HCT116 (cell line): ENCODE measurements at regions not wholly inside any gene's neighbourhood (a gene's known extent, or its start where the extent isn't known, plus 50 kb on each side); places are given as distances from the start of the nearest gene placed in this dataset.

Experiments used
- ATF3 ChIP-seq: IDR thresholded peaks from 2 replicates; pipeline ENCODE4 v1.6.1; 2012
- CEBPB ChIP-seq: IDR thresholded peaks from 2 replicates; pipeline ENCODE4 v1.6.1; 2012; ENCODE audit warnings: low read depth
- EZH2 ChIP-seq: fragments of 200-600 bp; sonication (generic); IDR thresholded peaks from 2 replicates; pipeline ENCODE4 v1.6.1; 2017; ENCODE audit warnings: antibody characterized with exemption, mixed run types
- POLR2A ChIP-seq: IDR thresholded peaks from 2 replicates; pipeline ENCODE4 v1.7.0; 2011; ENCODE audit warnings: borderline replicate concordance; ENCODE audit not compliant: insufficient read depth, insufficient read length; ENCODE audit errors: extremely low read depth
- REST ChIP-seq: IDR thresholded peaks from 2 replicates; pipeline ENCODE4 v1.6.1; 2012; ENCODE audit warnings: low read depth
- ZNF274 ChIP-seq: fragments of 200-500 bp; sonication (Bioruptor generic); IDR thresholded peaks from 2 replicates; pipeline ENCODE4 v1.6.1; 2014; ENCODE audit warnings: mild to moderate bottlenecking, low read depth, low read length, inconsistent platforms

DNA sequence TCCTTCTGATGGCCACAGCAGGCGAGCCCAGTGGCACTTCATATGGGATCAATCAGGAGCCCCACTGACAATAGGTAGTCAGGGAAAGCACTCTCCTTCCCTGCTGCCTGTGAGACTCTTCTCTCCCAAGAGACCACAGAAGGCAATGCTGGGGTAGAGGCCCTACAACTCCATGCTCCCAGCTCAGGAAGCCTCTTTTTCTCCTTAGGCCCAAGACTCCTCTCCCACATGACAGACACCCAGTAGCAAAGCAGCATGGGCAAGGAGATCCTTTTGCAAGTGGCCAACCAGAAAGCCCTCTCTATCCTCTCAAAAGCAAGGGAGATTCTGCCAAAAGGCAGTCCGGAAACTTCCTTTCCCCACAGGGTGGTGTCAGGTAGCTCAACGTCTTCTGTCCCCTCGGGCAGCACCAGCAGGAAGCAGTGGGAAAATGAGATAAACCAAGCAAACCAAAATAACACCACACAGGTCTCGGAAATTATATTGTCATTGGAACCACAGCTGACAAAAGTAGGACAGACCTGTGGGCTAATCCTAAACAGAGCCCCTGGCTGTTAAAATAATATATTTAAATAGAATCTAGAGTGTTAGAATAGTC is 172.7 kb upstream of the GDF10 start:
- no peak for TF ChIP-seq ZNF274
- TF ChIP-seq REST = no peak
- TF ChIP-seq ATF3 = no peak
- no peak for TF ChIP-seq EZH2
- no peak for TF ChIP-seq POLR2A
- no peak for TF ChIP-seq CEBPB
